Hepatocyte (in vitro differentiated cells): ENCODE measurements at regions not wholly inside any gene's neighbourhood (a gene's known extent, or its start where the extent isn't known, plus 50 kb on each side); places are given as distances from the start of the nearest gene placed in this dataset.

ENCODE experiments used
- DNase-seq: peaks from one replicate; pipeline ENCODE4 v3.0.0-alpha.2; 2016; ENCODE audit warnings: low spot score
- H2AFZ ChIP-seq: fragments of 200-600 bp; sonication (generic); 2 replicates; pipeline ENCODE4 v1.6.0; 2016; ENCODE audit warnings: antibody characterized with exemption, mild to moderate bottlenecking
- H3K27ac ChIP-seq: fragments of 200-600 bp; sonication (generic); 2 replicates; pipeline ENCODE4 v1.5.1; 2016; ENCODE audit warnings: mild to moderate bottlenecking
- H3K27me3 ChIP-seq: fragments of 200-600 bp; sonication (generic); 2 replicates; pipeline ENCODE4 v1.6.1; 2016
- H3K36me3 ChIP-seq: fragments of 200-600 bp; sonication (generic); replicated peaks from 2 replicates; pipeline ENCODE4 v1.5.1; 2016; ENCODE audit warnings: low read depth; ENCODE audit not compliant: insufficient read depth
- H3K4me1 ChIP-seq: fragments of 200-600 bp; sonication (generic); 2 replicates; pipeline ENCODE4 v1.5.1; 2016; ENCODE audit warnings: mild to moderate bottlenecking, moderate library complexity; ENCODE audit not compliant: insufficient read depth
- H3K4me2 ChIP-seq: fragments of 200-600 bp; sonication (generic); 2 replicates; pipeline ENCODE4 v1.6.0; 2016
- H3K4me3 ChIP-seq: fragments of 200-600 bp; sonication (generic); 2 replicates; pipeline ENCODE4 v1.5.1; 2016; ENCODE audit warnings: mild to moderate bottlenecking
- H3K79me2 ChIP-seq: fragments of 200-600 bp; sonication (generic); 2 replicates; pipeline ENCODE4 v1.6.0; 2017; ENCODE audit warnings: mild to moderate bottlenecking
- H3K9me2 ChIP-seq: fragments of 200-600 bp; sonication (generic); replicated peaks from 2 replicates; pipeline ENCODE4 v1.6.0; 2017; ENCODE audit warnings: mild to moderate bottlenecking; ENCODE audit not compliant: insufficient read depth
- H3K9me3 ChIP-seq: fragments of 200-600 bp; sonication (generic); 2 replicates; pipeline ENCODE4 v1.5.1; 2016; ENCODE audit warnings: low read depth, mild to moderate bottlenecking
- H4K20me1 ChIP-seq: fragments of 200-600 bp; sonication (generic); 2 replicates; pipeline ENCODE4 v1.6.0; 2016; ENCODE audit warnings: mild to moderate bottlenecking; ENCODE audit not compliant: insufficient read depth, poor library complexity, severe bottlenecking
- EZH2 ChIP-seq: fragments of 200-600 bp; sonication (generic); IDR thresholded peaks from 2 replicates; pipeline ENCODE4 v1.6.1; 2016; ENCODE audit warnings: antibody characterized with exemption, mild to moderate bottlenecking, borderline replicate concordance
- EZH2phosphoT487 ChIP-seq: fragments of 200-600 bp; sonication (generic); IDR thresholded peaks from one replicate; pipeline ENCODE4 v1.6.1; 2018; ENCODE audit warnings: antibody characterized with exemption, mild to moderate bottlenecking, low read depth, moderate library complexity; ENCODE audit not compliant: unreplicated experiment, severe bottlenecking
- WGBS: methylation state at CpG from one replicate; pipeline ENCODE4 v1.1.6; 2016; ENCODE audit warnings: low lambda C conversion rate; ENCODE audit errors: missing lambda C conversion rate; 5-methylcytosine and 5-hydroxymethylcytosine counted together
- TF ChIP-seq, protein P1 (sequence below): fragments of 200-600 bp; sonication (generic); IDR thresholded peaks from 2 replicates; pipeline ENCODE4 v1.5.1; 2016; ENCODE audit warnings: antibody characterized with exemption, mild to moderate bottlenecking; ENCODE audit not compliant: poor library complexity

DNA sequence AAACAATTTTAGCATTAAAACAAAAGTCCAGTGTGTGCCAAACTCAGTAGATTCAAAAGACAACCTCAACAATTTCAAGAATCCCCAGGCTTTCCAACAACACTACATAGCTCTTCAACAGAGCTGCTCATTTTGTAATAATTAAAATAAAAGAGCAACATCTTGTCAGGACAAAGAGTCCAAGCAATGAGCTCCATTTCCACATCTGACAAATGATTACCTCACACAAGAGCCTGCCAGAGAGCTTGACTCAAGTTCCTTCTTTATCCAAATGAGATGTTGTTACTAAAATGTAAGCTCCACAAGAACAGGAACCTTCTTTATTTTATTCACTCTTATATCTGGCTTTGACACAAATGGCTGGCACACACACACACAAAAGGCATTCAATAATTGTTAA is 449.8 kb downstream of the HACE1 start:
- Histone ChIP-seq H3K4me2 (no peak overlapping the region), H3K9me3 (no peaks in the 10 kb centered on the region), H3K27ac (no peak overlapping the region), H4K20me1 (no peaks in the 10 kb centered on the region), H3K4me3 (no peak overlapping the region), H3K36me3 (no peaks in the 10 kb centered on the region), H3K4me1 (no peaks in the 10 kb centered on the region), H2AFZ (no peak overlapping the region), H3K27me3 (no peaks in the 10 kb centered on the region), H3K79me2 (no peaks in the 10 kb centered on the region), H3K9me2 (no peaks in the 10 kb centered on the region)
- TF ChIP-seq, protein P1, sequence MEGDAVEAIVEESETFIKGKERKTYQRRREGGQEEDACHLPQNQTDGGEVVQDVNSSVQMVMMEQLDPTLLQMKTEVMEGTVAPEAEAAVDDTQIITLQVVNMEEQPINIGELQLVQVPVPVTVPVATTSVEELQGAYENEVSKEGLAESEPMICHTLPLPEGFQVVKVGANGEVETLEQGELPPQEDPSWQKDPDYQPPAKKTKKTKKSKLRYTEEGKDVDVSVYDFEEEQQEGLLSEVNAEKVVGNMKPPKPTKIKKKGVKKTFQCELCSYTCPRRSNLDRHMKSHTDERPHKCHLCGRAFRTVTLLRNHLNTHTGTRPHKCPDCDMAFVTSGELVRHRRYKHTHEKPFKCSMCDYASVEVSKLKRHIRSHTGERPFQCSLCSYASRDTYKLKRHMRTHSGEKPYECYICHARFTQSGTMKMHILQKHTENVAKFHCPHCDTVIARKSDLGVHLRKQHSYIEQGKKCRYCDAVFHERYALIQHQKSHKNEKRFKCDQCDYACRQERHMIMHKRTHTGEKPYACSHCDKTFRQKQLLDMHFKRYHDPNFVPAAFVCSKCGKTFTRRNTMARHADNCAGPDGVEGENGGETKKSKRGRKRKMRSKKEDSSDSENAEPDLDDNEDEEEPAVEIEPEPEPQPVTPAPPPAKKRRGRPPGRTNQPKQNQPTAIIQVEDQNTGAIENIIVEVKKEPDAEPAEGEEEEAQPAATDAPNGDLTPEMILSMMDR: no peak
- TF ChIP-seq EZH2 (no peak), EZH2phosphoT487 (no peak)
- no peak for DNase-seq

DNA sequence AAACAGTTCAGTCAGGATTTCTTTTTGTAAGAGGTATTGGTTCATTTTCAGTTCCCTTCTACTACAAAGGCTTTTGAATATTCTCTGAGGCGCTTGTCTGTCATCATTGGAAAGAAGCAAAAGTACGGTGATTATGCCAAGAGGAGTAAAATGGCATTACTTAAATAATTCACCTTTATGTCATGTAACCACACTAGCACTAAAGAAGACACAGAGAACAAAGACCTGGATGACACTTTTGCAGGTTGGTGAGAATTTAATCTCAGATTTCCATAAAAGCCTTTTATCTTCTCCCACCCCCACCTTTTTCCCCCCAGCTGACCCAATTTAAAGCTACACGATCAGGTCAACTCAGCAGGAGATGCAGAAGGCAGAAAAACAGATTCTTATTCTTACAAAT is 451.8 kb downstream of the HACE1 start:
- no peak overlapping the region for H3K27ac ChIP-seq
- H3K9me2 ChIP-seq: no peaks in the 10 kb centered on the region
- WGBS: 67% methylated on average over 3 of the region's 3 CpGs
- H3K27me3 ChIP-seq: no peaks in the 10 kb centered on the region
- no peaks in the 10 kb centered on the region for H3K4me1 ChIP-seq
- no peaks in the 10 kb centered on the region for H3K36me3 ChIP-seq
- no peaks in the 10 kb centered on the region for H3K9me3 ChIP-seq
- no peaks in the 10 kb centered on the region for H4K20me1 ChIP-seq
- TF ChIP-seq EZH2phosphoT487: no peak
- no peak for DNase-seq
- no peak overlapping the region for H2AFZ ChIP-seq
- no peaks in the 10 kb centered on the region for H3K79me2 ChIP-seq
- no peak overlapping the region for H3K4me3 ChIP-seq
- no peak overlapping the region for H3K4me2 ChIP-seq

DNA sequence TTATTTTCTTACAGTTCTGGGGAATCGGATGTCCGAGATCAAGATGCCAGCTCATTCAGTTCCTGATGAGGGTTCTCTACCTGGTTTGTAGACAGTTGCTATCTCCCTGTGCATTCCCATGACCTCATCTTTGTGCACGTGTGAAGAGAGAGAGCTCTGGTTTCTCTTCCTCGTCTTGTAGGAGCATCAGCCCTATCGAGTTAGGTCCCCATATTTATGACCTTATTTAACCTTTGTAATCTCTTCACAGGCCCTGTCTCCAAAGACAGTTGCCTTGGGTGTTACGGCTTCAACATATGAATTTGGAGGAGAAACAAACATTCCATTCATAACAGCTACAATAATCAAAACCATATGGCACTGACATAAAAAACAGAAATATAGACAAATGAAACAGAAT is 455.3 kb downstream of the HACE1 start:
- Histone ChIP-seq H3K79me2 (no peaks in the 10 kb centered on the region), H3K36me3 (no peaks in the 10 kb centered on the region), H3K27ac (no peak overlapping the region), H3K27me3 (no peaks in the 10 kb centered on the region), H2AFZ (no peak overlapping the region), H3K9me2 (no peaks in the 10 kb centered on the region), H4K20me1 (no peaks in the 10 kb centered on the region), H3K9me3 (no peaks in the 10 kb centered on the region), H3K4me2 (no peak overlapping the region), H3K4me3 (no peak overlapping the region), H3K4me1 (no peaks in the 10 kb centered on the region)
- no peak for DNase-seq
- TF ChIP-seq EZH2 (no peak), EZH2phosphoT487 (no peak)
- TF ChIP-seq, protein P1: no peak
- 58% methylated on average over 6 of the region's 6 CpGs for WGBS

DNA sequence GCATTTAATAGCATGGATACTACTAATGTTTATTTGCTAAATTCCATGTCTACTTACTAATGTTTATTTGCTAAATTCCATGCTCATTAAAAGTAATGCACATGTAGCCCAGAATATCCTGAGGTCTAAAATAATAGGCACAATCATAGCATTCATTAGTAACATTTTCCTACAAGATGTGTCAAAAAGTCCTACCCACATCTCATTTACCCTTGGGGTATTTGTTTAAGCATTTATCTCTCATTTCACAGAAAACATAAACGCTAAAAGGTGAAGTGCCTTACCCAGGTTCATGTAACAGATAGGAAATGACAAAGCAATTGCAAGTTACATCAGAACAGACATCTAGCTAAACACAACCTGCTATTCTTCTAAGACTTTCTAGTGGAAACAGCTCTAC is 457.1 kb downstream of the HACE1 start:
- Histone ChIP-seq H3K9me2 (no peaks in the 10 kb centered on the region), H3K9me3 (no peaks in the 10 kb centered on the region), H2AFZ (no peak overlapping the region), H3K4me3 (no peak overlapping the region), H3K79me2 (no peaks in the 10 kb centered on the region), H3K27me3 (no peaks in the 10 kb centered on the region), H3K4me1 (no peaks in the 10 kb centered on the region), H3K4me2 (no peak overlapping the region), H4K20me1 (no peaks in the 10 kb centered on the region), H3K27ac (no peak overlapping the region), H3K36me3 (no peaks in the 10 kb centered on the region)
- DNase-seq: no peak
- no peak for TF ChIP-seq EZH2
- no peak for TF ChIP-seq EZH2phosphoT487
- TF ChIP-seq, protein P1: no peak
- WGBS: 77% methylated on average over 1 of the region's 1 CpG
